SK-N-SH (cell line): ENCODE measurements at regions not wholly inside any gene's neighbourhood (a gene's known extent, or its start where the extent isn't known, plus 50 kb on each side); places are given as distances from the start of the nearest gene placed in this dataset.

ENCODE experiments used
- CTCF ChIA-PET: fragments of 300-600, 350-600 bp; formaldehyde crosslinking; extraction: SDS; loops from one replicate; lab custom pipeline; 2021; lab: Yijun Ruan, JAX
- POLR2A ChIA-PET: fragments of 350-600 bp; sonication (Branson Sonifier 250); formaldehyde crosslinking; extraction: SDS; loops from one replicate; lab custom pipeline; 2020; ENCODE audit warnings: antibody characterized with exemption, inconsistent platforms; lab: Yijun Ruan, JAX
- DNase-seq: peaks from one replicate; pipeline ENCODE4 v3.0.0; 2012
- H2AFZ ChIP-seq: fragments of 200-600 bp; sonication (generic); 2 replicates; pipeline ENCODE4 v1.8.1; 2016; ENCODE audit warnings: antibody characterized with exemption, mild to moderate bottlenecking, low read depth
- H3F3A ChIP-seq: fragments of 200-600 bp; sonication (generic); replicated peaks from 2 replicates; pipeline ENCODE3; 2016; ENCODE audit warnings: antibody characterized with exemption, mild to moderate bottlenecking; ENCODE audit not compliant: insufficient read depth
- H3K27ac ChIP-seq, 2 experiments: fragments of 200-500 bp in 1 of 2; fragments of 200-600 bp in 1 of 2; sonication (Bioruptor generic) in 1 of 2; sonication (generic), shearing (Covaris generic) in 1 of 2; 2 replicates each; pipeline versions ENCODE4 v1.5.1 to v1.6.1; 2014 to 2016; ENCODE audit warnings: low read depth in 2 of 2, inconsistent platforms in 1 of 2, low read length in 1 of 2, mild to moderate bottlenecking in 1 of 2, mixed read lengths in 1 of 2
- H3K27me3 ChIP-seq: fragments of 200-600 bp; sonication (generic), shearing (Covaris generic); 2 replicates; pipeline ENCODE4 v1.6.1; 2016; ENCODE audit warnings: mixed run types; ENCODE audit not compliant: insufficient read depth
- H3K36me3 ChIP-seq, 2 experiments: fragments of 200-500 bp in 1 of 2; fragments of 200-600 bp in 1 of 2; sonication (Bioruptor generic) in 1 of 2; sonication (generic) in 1 of 2; replicated peaks in 1 of 2; 2 replicates each; pipeline versions ENCODE3 to v1.5.1; 2014 to 2016; ENCODE audit warnings: low read length in 1 of 2, mild to moderate bottlenecking in 1 of 2; ENCODE audit not compliant: insufficient read depth in 2 of 2, control insufficient read depth in 1 of 2
- H3K4me1 ChIP-seq, 2 experiments: fragments of 200-500 bp in 1 of 2; fragments of 200-600 bp in 1 of 2; sonication (Bioruptor generic) in 1 of 2; sonication (generic), shearing (Covaris generic) in 1 of 2; 2 replicates each; pipeline versions ENCODE4 v1.5.1 to v1.6.1; 2014 to 2016; ENCODE audit warnings: low read depth in 1 of 2, low read length in 1 of 2, mixed run types in 1 of 2; ENCODE audit not compliant: insufficient read depth in 2 of 2, control insufficient read depth in 1 of 2
- H3K4me2 ChIP-seq: fragments of 200-600 bp; sonication (generic), shearing (Covaris generic); 2 replicates; pipeline ENCODE4 v1.6.1; 2017; ENCODE audit warnings: mixed run types
- H3K4me3 ChIP-seq, 2 experiments: fragments of 200-500 bp in 1 of 2; fragments of 200-600 bp in 1 of 2; sonication (Bioruptor generic) in 1 of 2; sonication (generic), shearing (Covaris generic) in 1 of 2; 2 replicates each; pipeline versions ENCODE4 v1.5.1 to v1.8.1; 2014 to 2016; ENCODE audit warnings: low read depth in 2 of 2, inconsistent platforms in 1 of 2, low read length in 1 of 2, mild to moderate bottlenecking in 1 of 2, mixed read lengths in 1 of 2, moderate library complexity in 1 of 2
- H3K79me2 ChIP-seq: fragments of 200-600 bp; sonication (generic); 2 replicates; pipeline ENCODE4 v1.8.1; 2017; ENCODE audit warnings: mild to moderate bottlenecking; ENCODE audit not compliant: insufficient read depth
- H3K9ac ChIP-seq: fragments of 200-600 bp; sonication (generic); 2 replicates; pipeline ENCODE4 v1.6.1; 2017; ENCODE audit warnings: mixed run types
- H3K9me2 ChIP-seq: fragments of 200-600 bp; sonication (generic); 2 replicates; pipeline ENCODE4 v1.6.1; 2017; ENCODE audit warnings: mixed run types
- H3K9me3 ChIP-seq: fragments of 200-600 bp; sonication (generic); 2 replicates; pipeline ENCODE4 v1.6.1; 2017; ENCODE audit warnings: mixed run types, mild to moderate bottlenecking, moderate library complexity
- H4K20me1 ChIP-seq: fragments of 200-600 bp; sonication (generic); 2 replicates; pipeline ENCODE4 v1.6.1; 2017; ENCODE audit warnings: mild to moderate bottlenecking, mixed run types; ENCODE audit not compliant: insufficient read depth
- CHD2 ChIP-seq: fragments of 150-350 bp; IDR thresholded peaks from 2 replicates; pipeline ENCODE4 v1.6.1; 2018; ENCODE audit warnings: low read length; ENCODE audit not compliant: partially characterized antibody
- EP300 ChIP-seq, 2 experiments: IDR thresholded peaks; 2 replicates each; pipeline versions ENCODE4 v1.4.0 to v1.6.1; 2012; ENCODE audit warnings: borderline replicate concordance in 1 of 2, low read depth in 1 of 2, low read length in 1 of 2
- FOSL2 ChIP-seq: IDR thresholded peaks from 2 replicates; pipeline ENCODE4 v1.4.0; 2012; ENCODE audit warnings: low read depth, mild to moderate bottlenecking, moderate library complexity, borderline replicate concordance
- FOXJ3 ChIP-seq: sonication (generic); formaldehyde crosslinking; IDR thresholded peaks from 2 replicates; pipeline ENCODE4 v1.5.1; 2020; ENCODE audit warnings: mild to moderate bottlenecking, missing genetic modification reagents
- FOXM1 ChIP-seq: IDR thresholded peaks from 2 replicates; pipeline ENCODE4 v1.4.0; 2012; ENCODE audit warnings: low read depth, mild to moderate bottlenecking
- GABPA ChIP-seq: IDR thresholded peaks from 2 replicates; pipeline ENCODE4 v1.4.0; 2012; ENCODE audit warnings: low read depth, mild to moderate bottlenecking
- GATA2 ChIP-seq: sonication (generic); formaldehyde crosslinking; IDR thresholded peaks from 2 replicates; pipeline ENCODE4 v1.5.0; 2020; ENCODE audit warnings: mild to moderate bottlenecking, missing genetic modification reagents
- IRF3 ChIP-seq: fragments of 150-350 bp; IDR thresholded peaks from 2 replicates; pipeline ENCODE4 v1.6.1; 2016; ENCODE audit warnings: mild to moderate bottlenecking, low read depth, low read length
- MXI1 ChIP-seq: IDR thresholded peaks from 2 replicates; pipeline ENCODE4 v1.6.1; 2012; ENCODE audit warnings: mild to moderate bottlenecking, low read depth, low read length, improper control_type of control experiment
- NFIC ChIP-seq: IDR thresholded peaks from 2 replicates; pipeline ENCODE4 v1.4.0; 2012; ENCODE audit warnings: borderline replicate concordance
- NRF1 ChIP-seq: IDR thresholded peaks from 2 replicates; pipeline ENCODE4 v1.6.1; 2012; ENCODE audit warnings: low read depth, mild to moderate bottlenecking, low read length
- PBX3 ChIP-seq: IDR thresholded peaks from 2 replicates; pipeline ENCODE4; 2012
- POLR2AphosphoS5 ChIP-seq: IDR thresholded peaks from 2 replicates; pipeline ENCODE4 v1.6.1; 2012; ENCODE audit warnings: low read depth, low read length
- RCOR1 ChIP-seq: fragments of 150-350 bp; IDR thresholded peaks from 2 replicates; pipeline ENCODE4 v1.6.1; 2017; ENCODE audit warnings: antibody characterized with exemption, low read length
- REST ChIP-seq: IDR thresholded peaks from 2 replicates; pipeline ENCODE4 v1.6.1; 2012; ENCODE audit warnings: mild to moderate bottlenecking, low read depth, low read length, moderate library complexity
- RFX5 ChIP-seq: IDR thresholded peaks from 2 replicates; pipeline ENCODE4 v1.6.1; 2012; ENCODE audit warnings: mild to moderate bottlenecking, improper control_type of control experiment, low read length
- SMC3 ChIP-seq: IDR thresholded peaks from 2 replicates; pipeline ENCODE4 v1.6.1; 2012; ENCODE audit warnings: low read depth, low read length, improper control_type of control experiment
- TAF1 ChIP-seq: IDR thresholded peaks from 2 replicates; pipeline ENCODE4 v1.6.1; 2012; ENCODE audit warnings: low read depth, mild to moderate bottlenecking, low read length, moderate library complexity, borderline replicate concordance
- USF2 ChIP-seq: fragments of 150-350 bp; IDR thresholded peaks from 2 replicates; pipeline ENCODE4 v1.6.1; 2017; ENCODE audit warnings: antibody characterized with exemption, low read length, low read depth, borderline replicate concordance
- YY1 ChIP-seq: IDR thresholded peaks from 2 replicates; pipeline ENCODE4 v1.4.0; 2012; ENCODE audit warnings: low read depth, mild to moderate bottlenecking
- WGBS: methylation state at CpG from one replicate; pipeline ENCODE4 v1.1.6; 2017; ENCODE audit warnings: low lambda C conversion rate; 5-methylcytosine and 5-hydroxymethylcytosine counted together

- CTCF ChIA-PET, result no interaction called here
- POLR2A ChIA-PET, result no interaction called here
- Histone ChIP-seq H3F3A (no peaks in the 10 kb centered on the region), H3K79me2 (no peaks in the 10 kb centered on the region), H3K36me3 (no peaks in the 10 kb centered on the region), H3K4me1 (peaks cover 0 to 6% of the 10 kb centered on the region in 2 experiments; a peak in 2 of 4 replicates), H3K4me3 (no peak overlapping the region), H3K9me2 (no peaks in the 10 kb centered on the region), H3K27ac (peak overlapping the region in 1 of 2 experiments; percentile 62; a peak in 2 of 4 replicates), H3K4me2 (no peak overlapping the region), H3K27me3 (no peaks in the 10 kb centered on the region), H4K20me1 (no peaks in the 10 kb centered on the region), H3K9ac (no peak overlapping the region), H2AFZ (no peak overlapping the region; the same call in 1 of the 2 replicates), H3K9me3 (0 out of 2 replicates have a peak, but pooled peaks cover 7% of the 10 kb centered on the region)
- TF ChIP-seq NRF1 (no peak), MXI1 (no peak), PBX3 (no peak), RCOR1 (no peak), FOXM1 (no peak), REST (no peak), FOSL2 (no peak), IRF3 (no peak), TAF1 (no peak), NFIC (no peak), GABPA (no peak), USF2 (no peak), RFX5 (no peak), GATA2 (CRISPR knock-in tag) (no peak), CHD2 (no peak), POLR2AphosphoS5 (no peak), YY1 (no peak), EP300 (IDR thresholded peaks at IDR 0.05; ENCODE audit: borderline replicate concordance in 1 of 2, low read depth in 1 of 2, low read length in 1 of 2) (no peak), FOXJ3 (no peak), SMC3 (no peak)
- 96% methylated on average over 8 of the region's 8 CpGs for WGBS
- DNase-seq, result no peak
Measured at GRCh38 chr16:64138006-64138405, 983.9 kb downstream of the CDH11 start.
